HG03439 (cell line): ENCODE measurements at regions not wholly inside any gene's neighbourhood (a gene's known extent, or its start where the extent isn't known, plus 50 kb on each side); places are given as distances from the start of the nearest gene placed in this dataset.
"Not testable (repeated sequence)": the region's sequence is repeated elsewhere in the genome, so short reads cannot be mapped to it uniquely, and the experiment has no call there.

Experiments
- ATAC-seq: cut with Tn5 transposase; IDR thresholded peaks from one replicate; pipeline ENCODE4 v1.9.1; 2021; ENCODE audit warnings: mild to moderate bottlenecking, moderate library complexity; ENCODE audit not compliant: unreplicated experiment

GRCh38 chr12:25424211-25424731, 128.8 kb downstream of the LMNTD1 start:
- no peak for ATAC-seq

GRCh38 chr12:25423355-25424050, 129.6 kb downstream of the LMNTD1 start:
- ATAC-seq, result no peak

- ATAC-seq, result no peak
Observed at GRCh38 chr12:25422241-25422640, 130.8 kb downstream of the LMNTD1 start.

DNA sequence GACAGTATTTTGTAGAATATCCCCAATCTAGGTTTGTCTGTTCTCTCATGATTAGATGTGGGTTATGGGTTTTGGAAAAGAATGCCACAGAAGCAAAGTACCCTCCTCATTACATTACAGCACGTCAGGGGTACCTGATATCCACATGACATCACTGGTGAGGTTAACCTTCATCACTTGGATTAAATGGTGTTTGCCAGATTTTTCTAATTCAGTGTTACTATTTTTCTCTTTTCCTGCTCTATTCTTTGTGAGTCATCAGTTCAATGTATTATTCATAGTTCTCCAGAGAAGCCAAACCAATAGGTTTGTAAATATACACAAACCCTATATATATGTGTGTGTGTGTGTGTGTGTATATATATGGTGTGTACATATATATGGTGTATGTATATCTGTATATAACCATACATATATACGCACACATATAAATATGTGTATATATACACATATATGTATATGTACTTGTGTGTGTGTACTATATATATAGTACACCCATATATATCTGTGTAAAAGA, 131.4 kb downstream of the LMNTD1 start:
- ATAC-seq, result no peak

DNA sequence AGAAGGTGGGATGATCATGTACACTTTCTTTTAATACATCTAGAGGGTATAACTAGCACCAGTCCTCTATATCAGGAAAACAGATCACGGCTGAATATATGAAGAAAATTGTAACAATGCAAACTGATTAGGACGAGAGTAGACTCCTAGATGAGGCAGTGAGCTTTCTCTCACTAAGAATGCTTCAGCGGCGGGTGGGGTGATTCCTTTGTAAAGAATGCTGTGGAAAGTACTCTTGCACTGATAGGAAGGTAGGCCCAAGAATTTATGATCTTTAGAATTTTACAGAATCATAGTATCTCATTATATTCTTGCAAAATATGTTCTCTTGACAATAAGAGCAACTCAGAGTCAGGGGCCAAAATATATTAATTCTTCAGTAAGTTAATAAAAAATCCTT, 133.0 kb downstream of the LMNTD1 start:
- no peak for ATAC-seq

DNA sequence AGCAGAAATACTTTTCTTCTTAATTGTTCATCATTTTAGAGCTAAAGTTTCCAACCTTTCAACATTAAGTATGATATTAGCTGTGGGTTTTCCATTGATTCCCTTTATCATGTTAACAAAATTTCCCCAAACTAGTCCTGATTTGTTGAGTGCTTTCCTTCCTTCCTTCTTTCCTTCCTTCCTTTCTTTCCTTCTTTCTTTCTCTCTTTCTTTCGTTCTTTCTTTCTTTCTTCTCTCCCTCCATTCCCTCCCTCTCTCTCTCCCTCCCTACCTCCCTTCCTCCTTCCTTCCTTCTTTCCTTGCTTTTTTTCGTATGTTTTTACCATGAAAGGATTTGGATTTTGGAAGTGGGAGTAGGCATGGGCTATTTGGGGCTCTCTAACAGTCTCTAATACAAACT, 133.5 kb downstream of the LMNTD1 start:
- ATAC-seq, result no peak

DNA sequence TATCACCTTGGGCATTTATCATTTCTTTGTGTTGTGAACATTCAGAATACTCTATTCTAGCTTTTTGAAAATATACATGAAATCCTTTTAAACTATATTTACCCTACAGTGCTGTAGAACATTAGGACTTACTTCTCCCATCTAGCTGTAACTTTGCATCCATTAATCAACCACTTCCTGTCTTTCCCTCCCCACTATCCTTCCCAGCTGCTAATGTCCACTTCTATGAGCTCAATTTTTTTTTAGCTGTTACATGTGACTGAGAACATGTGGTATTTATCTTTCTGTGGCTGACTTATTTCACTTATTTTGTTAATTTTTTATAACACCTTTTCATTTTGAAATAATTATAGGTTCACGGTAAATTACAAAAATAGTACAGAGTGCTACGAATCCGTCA, 136.0 kb downstream of the LMNTD1 start:
- ATAC-seq, result no peak

- no peak for ATAC-seq
Observed at GRCh38 chr12:25416516-25416915, 136.6 kb downstream of the LMNTD1 start.

DNA sequence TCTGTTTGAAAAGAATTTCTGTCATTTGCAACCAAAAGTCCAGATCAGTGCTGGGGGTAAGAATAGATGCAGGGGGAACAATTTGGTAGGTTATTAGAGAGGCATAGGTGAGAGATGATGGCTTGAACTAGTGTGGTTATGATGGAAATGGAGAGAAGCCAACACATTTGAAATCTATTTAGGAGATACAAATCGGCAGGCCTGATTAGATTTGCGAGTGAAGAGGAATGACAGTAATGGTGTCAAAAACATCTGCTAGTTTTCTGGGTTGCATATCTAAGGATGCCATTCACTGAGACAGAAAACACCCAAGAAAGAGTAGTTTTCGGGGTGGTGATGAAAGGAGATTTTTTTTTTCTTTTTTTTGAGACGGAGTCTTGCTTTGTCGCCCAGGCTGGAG, 138.1 kb downstream of the LMNTD1 start:
- no peak for ATAC-seq

DNA sequence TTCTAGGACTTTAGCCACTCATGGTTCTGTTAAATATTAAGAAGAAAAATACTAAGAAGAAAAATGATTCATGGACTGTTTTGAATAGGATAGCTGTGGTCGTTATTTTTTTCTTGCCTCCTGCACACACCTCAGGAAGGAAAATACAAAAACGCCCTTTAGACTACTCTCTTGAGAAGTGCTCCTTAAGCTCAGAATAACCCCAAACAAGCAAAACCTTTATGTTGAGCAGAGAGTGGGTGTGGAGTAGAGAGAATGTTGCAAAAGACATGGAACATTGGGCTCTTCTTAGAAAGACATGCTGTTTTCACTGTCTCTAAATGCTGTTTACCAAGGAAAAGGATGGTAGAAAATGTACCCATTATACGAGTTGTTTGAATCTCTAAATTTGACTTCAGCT, 140.3 kb downstream of the LMNTD1 start:
- ATAC-seq, result no peak

DNA sequence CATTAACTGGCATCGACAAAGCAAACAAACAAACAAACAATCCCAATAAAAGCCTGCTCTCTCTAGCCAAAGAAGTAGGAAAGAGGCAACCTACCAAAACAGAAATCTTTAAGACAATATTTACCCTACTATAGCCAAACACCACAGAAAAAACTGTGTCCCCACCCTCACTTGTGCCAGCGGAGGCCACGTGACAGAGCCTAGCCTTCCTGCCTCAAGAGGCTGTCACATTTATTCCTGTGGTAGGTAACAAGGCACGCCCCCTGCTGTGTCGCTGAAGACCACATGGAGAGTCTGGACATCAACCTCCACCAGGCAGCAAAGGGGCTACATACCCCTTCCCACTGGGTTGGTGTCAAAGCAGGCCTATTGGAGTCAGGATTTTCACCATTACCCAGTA, 148.1 kb downstream of the LMNTD1 start:
- ATAC-seq, result no peak

DNA sequence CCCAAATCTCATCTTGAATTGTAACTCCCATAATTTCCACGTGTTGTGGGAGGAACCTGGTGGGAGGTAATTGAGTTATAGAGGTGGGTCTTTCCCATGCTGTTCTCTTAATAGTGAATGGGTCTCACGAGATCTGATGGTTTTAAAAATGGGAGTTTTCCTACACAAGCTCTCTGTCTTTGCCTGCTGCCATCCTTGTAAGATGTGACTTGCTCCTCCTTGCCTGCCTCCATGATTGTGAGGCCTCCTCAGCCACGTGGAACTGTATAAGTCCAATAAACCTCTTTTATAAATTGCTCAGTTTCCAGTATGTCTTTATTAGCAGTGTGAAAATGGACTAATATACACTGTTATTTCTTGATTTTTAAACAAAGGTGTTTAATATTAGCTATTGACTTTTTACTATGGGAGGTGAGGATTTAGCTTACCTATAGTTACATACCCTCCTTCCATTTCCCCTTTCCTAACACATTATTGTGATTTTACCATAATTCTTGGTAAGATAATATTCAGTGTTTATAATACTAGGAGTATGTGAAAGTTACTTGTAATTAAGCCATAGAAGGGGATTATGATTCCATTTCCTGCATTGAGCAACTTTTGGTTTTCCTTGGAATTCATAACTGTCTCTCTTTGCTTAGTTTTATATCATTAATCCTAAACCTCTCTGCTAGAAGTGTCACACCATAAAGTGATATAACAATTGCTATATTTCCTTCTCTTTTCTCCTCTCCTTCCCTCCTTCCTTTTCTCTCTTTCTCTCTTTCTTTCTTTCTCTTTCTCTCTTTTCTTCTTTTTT, 151.0 kb upstream of the KRAS start:
- no peak for ATAC-seq

DNA sequence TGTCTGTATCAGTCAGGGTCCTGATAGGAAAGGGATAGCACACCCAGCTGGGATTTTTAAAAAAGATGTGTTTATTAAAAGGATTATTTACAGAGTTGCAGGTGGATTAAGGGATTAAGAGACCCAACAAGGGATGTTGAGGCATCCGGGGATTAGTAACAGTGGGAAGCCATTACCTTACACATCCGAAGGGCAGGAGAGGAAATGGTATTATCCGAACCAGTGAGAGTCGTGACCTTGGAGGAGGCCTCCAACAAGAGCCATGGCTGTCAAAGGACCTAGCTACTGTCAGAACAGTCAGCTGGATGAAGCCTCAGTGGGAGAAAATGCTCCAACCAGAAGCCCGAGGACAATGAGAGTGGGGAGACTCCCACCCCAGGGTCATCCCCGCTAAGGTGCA, 146.3 kb upstream of the KRAS start:
- ATAC-seq, result no peak

DNA sequence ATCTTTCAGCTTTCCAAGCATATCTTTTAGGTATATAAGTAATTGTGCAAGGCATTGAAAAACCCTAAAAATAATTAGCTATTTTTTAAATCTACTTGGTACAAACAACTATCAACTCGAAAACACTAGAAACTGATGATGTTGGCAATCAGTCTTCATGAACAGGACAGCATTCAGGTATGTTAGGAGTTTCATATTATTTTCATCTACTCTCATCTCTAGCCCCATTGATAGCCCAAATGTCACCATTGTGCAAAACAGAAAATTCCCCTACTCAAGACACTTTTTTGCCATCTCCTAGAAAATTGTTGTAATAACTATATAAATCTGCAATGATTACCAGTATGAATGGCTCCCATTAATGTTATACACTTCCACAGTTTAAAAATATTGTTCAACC, 144.5 kb upstream of the KRAS start:
- ATAC-seq, result no peak

GRCh38 chr12:25394775-25395174, 144.0 kb upstream of the KRAS start:
- ATAC-seq, result not testable (repeated sequence)

DNA sequence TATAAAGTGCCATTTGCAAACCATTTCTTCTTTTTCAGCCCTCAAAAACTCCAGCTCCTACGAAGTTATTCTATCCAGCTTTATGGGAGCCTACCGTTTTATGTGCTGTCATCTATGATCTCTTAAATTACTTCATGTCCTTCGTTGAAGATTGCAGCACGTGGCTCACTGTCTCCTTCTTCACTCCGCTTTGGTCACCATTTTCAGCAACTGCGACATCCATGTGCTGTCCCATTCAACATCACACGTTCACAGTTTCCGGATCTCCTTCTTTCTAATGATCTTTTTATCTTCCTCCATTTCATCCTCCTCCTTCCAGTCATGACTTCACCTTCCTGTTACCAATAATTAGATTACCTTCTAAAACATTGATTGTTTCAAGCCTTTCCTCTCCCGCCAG, 143.3 kb upstream of the KRAS start:
- ATAC-seq, result no peak

- not testable (repeated sequence) for ATAC-seq
Observed at GRCh38 chr12:25391346-25391745, 140.6 kb upstream of the KRAS start.

- no peak for ATAC-seq
Observed at GRCh38 chr12:25388183-25388582, 137.5 kb upstream of the KRAS start.

- no peak for ATAC-seq
Observed at GRCh38 chr12:25387732-25388050, 137.0 kb upstream of the KRAS start.

DNA sequence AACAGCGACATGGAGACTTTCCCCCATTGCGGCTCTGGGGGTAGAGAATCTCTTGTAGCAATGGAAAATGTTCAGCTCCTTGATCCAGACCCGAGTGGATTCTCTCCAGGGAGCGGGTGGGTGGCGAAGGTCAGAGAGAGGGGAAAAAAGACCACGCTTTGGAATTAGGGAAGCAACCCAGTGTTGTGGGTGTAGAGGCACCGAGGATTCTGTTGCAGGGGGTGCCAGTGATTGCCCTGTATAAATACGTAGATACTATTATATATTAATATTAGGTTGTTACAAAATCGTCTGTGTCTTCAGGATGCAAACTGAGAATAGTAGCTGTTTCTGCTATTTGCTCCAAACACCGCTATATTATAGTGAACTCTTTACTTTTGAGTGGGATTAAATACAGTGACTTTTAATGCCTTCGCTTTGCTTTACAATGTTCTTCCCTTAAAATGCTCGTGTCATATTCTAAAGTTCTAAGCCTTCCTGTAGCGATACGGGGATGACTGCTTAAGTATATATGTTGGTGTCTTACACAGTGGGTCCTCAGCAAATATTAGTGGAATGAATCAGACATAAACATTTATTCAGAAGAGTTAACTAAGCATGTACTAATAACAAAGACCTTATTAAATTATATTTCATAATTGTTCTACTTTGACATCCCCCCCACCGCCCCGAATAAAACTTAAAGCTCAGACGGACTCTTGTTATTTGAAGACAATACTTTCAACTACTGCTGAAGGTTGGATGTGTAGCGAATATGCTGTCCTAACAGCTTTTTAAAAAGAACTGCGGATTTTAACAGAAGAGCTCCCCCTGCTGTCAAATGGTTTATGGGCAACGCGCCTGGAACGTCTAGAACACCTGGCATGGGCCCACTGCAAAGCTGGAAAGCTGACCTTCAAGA, 136.4 kb upstream of the KRAS start:
- ATAC-seq, result no peak

- no peak for ATAC-seq
Observed at GRCh38 chr12:25384893-25385248, 134.1 kb upstream of the KRAS start.
